ENCODE measurements at regions not wholly inside any gene's neighbourhood (a gene's known extent, or its start where the extent isn't known, plus 50 kb on each side); places are given as distances from the start of the nearest gene placed in this dataset.

DNA sequence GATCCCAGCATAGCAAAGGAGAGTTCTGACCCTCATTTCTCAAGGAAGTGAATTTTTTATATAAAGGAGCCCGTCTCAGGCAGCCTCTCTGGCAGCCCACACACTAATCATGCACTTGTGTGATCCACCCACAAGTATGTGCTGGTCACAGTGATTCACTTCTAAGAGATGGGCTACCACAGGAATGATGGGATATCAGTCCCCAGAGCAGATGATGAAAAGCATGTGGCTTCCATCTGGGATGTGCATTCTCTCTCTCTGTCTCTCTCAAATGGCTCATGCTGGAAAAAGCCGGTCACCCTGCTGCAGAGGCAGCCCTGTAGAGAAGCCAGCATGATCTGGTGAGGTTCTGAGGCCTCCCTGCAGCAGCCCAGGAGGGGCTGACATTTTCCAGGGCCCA, 74.2 kb upstream of the ADCY2 start:
- Histone ChIP-seq H2BK20ac (ENCODE audit: low read length) (peak overlapping the region; percentile 26; the same call in 1 of the 2 replicates), H4K91ac (replicated peaks; ENCODE audit: insufficient read length, low read length) (no peak overlapping the region), H2AFZ (ENCODE audit: low read length) (peak overlapping the region; percentile 18; the same call in 1 of the 2 replicates), H3K79me1 (ENCODE audit: low read depth, low read length) (no peaks in the 10 kb centered on the region), H3K27ac (ENCODE audit: low read depth, low read length) (no peak overlapping the region), H3K4ac (replicated peaks; ENCODE audit: insufficient read length, low read depth, low read length) (no peak overlapping the region), H3K23me2 (ENCODE audit: low read depth, low read length) (no peaks in the 10 kb centered on the region), H3K56ac (replicated peaks; ENCODE audit: insufficient read length, low read depth, low read length) (no peak overlapping the region), H3K79me2 (ENCODE audit: control insufficient read depth in 1 of 2, insufficient read depth in 2 of 2, low read length in 2 of 2) (no peaks in the 10 kb centered on the region), H4K20me1 (replicated peaks in 1 of 2; ENCODE audit: control insufficient read depth in 1 of 2, insufficient read depth in 2 of 2, low read length in 2 of 2) (no peaks in the 10 kb centered on the region), H3K14ac (ENCODE audit: insufficient read length) (no peak overlapping the region), H2BK12ac (ENCODE audit: low read depth, low read length) (peak overlapping the region; percentile 19; the same call in 1 of the 2 replicates), H2BK120ac (replicated peaks; ENCODE audit: low read depth, low read length) (no peak overlapping the region), H3K9ac (replicated peaks in 1 of 4; ENCODE audit: extremely low read depth in 1 of 4, low read depth in 3 of 4, low read length in 3 of 4) (no peak overlapping the region), H3K36me3 (ENCODE audit: control insufficient read depth in 2 of 4, insufficient read depth in 4 of 4, low read length in 3 of 4) (no peaks in the 10 kb centered on the region), H2AK5ac (ENCODE audit: low read depth, low read length) (no peak overlapping the region), H3K4me2 (ENCODE audit: insufficient read depth in 1 of 2, low read depth in 2 of 2, low read length in 2 of 2) (no peak overlapping the region), H4K5ac (ENCODE audit: insufficient read length, low read depth, low read length) (no peak overlapping the region), H3K27me3 (replicated peaks in 1 of 4; ENCODE audit: control insufficient read depth in 3 of 4, extremely low read depth in 1 of 4, insufficient read depth in 3 of 4, low read length in 3 of 4) (no peaks in the 10 kb centered on the region), H3K4me3 (ENCODE audit: extremely low read depth in 1 of 4, insufficient read depth in 2 of 4, low read depth in 3 of 4, low read length in 4 of 4) (no peak overlapping the region), H3K23ac (ENCODE audit: insufficient read length) (no peak overlapping the region), H3K4me1 (replicated peaks in 1 of 4; ENCODE audit: control insufficient read depth in 3 of 4, insufficient read depth in 4 of 4, low read length in 3 of 4) (no peaks in the 10 kb centered on the region), H2BK5ac (ENCODE audit: low read depth, low read length) (no peak overlapping the region), H2BK15ac (ENCODE audit: low read length) (no peak overlapping the region), H4K8ac (ENCODE audit: extremely low read depth, insufficient read depth, low read length) (no peak overlapping the region), H3K9me3 (ENCODE audit: insufficient read depth in 2 of 2, low read depth in 1 of 2, low read length in 1 of 2) (no peaks in the 10 kb centered on the region), H3K18ac (ENCODE audit: extremely low read depth, low read length) (no peak overlapping the region)
- 93% methylated on average over 2 of the region's 2 CpGs; no CpG with 5 or more reads in 1 of the 2 experiments for WGBS, 2 experiments (ENCODE audit: extremely low coverage in 1 of 2, insufficient coverage in 1 of 2, insufficient read length in 1 of 2, insufficient replicate concordance in 2 of 2, low coverage in 1 of 2, low lambda C conversion rate in 2 of 2, missing lambda C conversion rate in 1 of 2)
- FAIRE-seq: no peak
- ChIA-PET CTCF (ENCODE audit: partially characterized antibody) (interaction anchor here (0.9 kb wide), 1 partner anchor 73 kb away, joined by 3 read pairs; no protein-coding TSS in a partner anchor), POLR2A (ENCODE audit: partially characterized antibody) (no interaction called here)
- DNase-seq (ENCODE audit: low read depth in 1 of 2, low spot score in 2 of 2): no peak
- TF ChIP-seq SIN3A (conservative IDR thresholded peaks at IDR 0.05 in 1 of 2, IDR thresholded peaks at IDR 0.05 in 1 of 2; ENCODE audit: low read depth in 1 of 2, low read length in 2 of 2) (no peak), RFX5 (IDR thresholded peaks at IDR 0.05; ENCODE audit: borderline replicate concordance, low read depth, low read length) (no peak), PHF8 (conservative IDR thresholded peaks at IDR 0.05; ENCODE audit: low read depth, low read length) (no peak), EZH2 (IDR thresholded peaks at IDR 0.05; ENCODE audit: low read depth, low read length, severe bottlenecking) (no peak), SP2 (IDR thresholded peaks at IDR 0.05; ENCODE audit: low read length) (no peak), TEAD4 (IDR thresholded peaks at IDR 0.05; ENCODE audit: low read depth, low read length) (no peak), RBBP5 (IDR thresholded peaks at IDR 0.05; ENCODE audit: borderline replicate concordance, low read depth, low read length) (no peak), TAF1 (IDR thresholded peaks at IDR 0.05; ENCODE audit: low read depth, low read length) (no peak), CHD1 (IDR thresholded peaks at IDR 0.05; ENCODE audit: low read depth, low read length) (no peak), KDM4A (IDR thresholded peaks at IDR 0.05; ENCODE audit: low read depth, low read length, severe bottlenecking) (no peak), POLR2A (IDR thresholded peaks at IDR 0.05; ENCODE audit: control extremely low read depth in 1 of 2, low read depth in 2 of 2, low read length in 2 of 2) (no peak)
- TF ChIP-seq, protein P1, sequence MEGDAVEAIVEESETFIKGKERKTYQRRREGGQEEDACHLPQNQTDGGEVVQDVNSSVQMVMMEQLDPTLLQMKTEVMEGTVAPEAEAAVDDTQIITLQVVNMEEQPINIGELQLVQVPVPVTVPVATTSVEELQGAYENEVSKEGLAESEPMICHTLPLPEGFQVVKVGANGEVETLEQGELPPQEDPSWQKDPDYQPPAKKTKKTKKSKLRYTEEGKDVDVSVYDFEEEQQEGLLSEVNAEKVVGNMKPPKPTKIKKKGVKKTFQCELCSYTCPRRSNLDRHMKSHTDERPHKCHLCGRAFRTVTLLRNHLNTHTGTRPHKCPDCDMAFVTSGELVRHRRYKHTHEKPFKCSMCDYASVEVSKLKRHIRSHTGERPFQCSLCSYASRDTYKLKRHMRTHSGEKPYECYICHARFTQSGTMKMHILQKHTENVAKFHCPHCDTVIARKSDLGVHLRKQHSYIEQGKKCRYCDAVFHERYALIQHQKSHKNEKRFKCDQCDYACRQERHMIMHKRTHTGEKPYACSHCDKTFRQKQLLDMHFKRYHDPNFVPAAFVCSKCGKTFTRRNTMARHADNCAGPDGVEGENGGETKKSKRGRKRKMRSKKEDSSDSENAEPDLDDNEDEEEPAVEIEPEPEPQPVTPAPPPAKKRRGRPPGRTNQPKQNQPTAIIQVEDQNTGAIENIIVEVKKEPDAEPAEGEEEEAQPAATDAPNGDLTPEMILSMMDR (IDR thresholded peaks at IDR 0.05; ENCODE audit: control extremely low read depth in 1 of 3, insufficient read depth in 1 of 3, low read depth in 1 of 3, low read length in 3 of 3): no peak

Measured in H1 (cell line).